ENCODE measurements at regions not wholly inside any gene's neighbourhood (a gene's known extent, or its start where the extent isn't known, plus 50 kb on each side); places are given as distances from the start of the nearest gene placed in this dataset.

DNA sequence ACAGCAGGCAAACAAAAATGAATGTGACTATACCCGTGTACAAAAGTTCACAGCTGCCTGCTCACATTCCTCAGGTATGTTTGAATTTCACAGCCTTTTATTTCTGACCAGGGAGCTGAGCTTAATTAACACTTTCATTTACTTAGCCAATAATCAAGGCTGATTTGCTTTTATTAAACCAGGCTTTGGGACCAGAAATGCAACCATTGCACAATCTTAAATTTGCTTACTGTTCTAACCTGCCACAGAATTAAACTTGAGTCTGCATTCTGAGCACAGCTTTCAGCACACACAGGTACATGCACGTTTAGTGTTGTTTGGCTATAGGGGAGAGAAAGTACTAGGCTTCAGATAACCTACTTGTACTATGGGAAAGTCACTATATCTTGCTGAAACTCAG, 372.4 kb upstream of the ATP5MC3 start:
- TF ChIP-seq GATA2 (IDR thresholded peaks at IDR 0.05; ENCODE audit: low read depth, low read length) (no peak), GATA3 (IDR thresholded peaks at IDR 0.05; ENCODE audit: low read depth, low read length) (no peak)

Data from SH-SY5Y (cell line).